H1 (cell line): ENCODE measurements at regions not wholly inside any gene's neighbourhood (a gene's known extent, or its start where the extent isn't known, plus 50 kb on each side); places are given as distances from the start of the nearest gene placed in this dataset.

Experiments
- CEBPB ChIP-seq: IDR thresholded peaks from 2 replicates; pipeline ENCODE4 v1.6.1; 2012; ENCODE audit warnings: low read depth, low read length
- POU5F1 ChIP-seq: IDR thresholded peaks from 2 replicates; pipeline ENCODE4 v1.6.1; 2011; ENCODE audit warnings: low read depth, mild to moderate bottlenecking, low read length, moderate library complexity
- SIN3A ChIP-seq, 2 experiments: IDR thresholded peaks in 1 of 2; conservative IDR thresholded peaks in 1 of 2; 2 replicates each; pipeline ENCODE4 v1.6.1; 2011 to 2012; ENCODE audit warnings: low read length in 2 of 2, improper control_type of control experiment in 1 of 2, low read depth in 1 of 2, mild to moderate bottlenecking in 1 of 2

DNA sequence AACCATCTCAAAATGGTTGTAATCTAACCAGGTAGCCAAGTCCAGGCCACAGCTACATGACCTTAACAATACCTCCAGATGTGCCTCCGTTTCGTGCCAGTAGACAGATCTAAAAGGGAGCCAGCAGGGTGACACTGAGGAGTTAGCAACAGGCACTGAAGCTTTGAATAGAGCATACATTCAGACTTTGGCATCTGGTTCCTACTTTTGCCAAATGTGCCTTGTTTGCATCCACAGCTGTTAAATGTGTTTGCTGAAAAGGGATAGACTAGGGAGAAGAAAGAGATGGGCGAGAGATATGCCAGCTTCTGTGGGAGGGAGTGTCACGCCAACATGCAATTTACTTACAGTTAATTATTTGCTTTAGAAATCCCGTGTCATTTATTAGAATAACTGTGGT, 1433.9 kb upstream of the CADM2 start (continued):
- TF ChIP-seq SIN3A (conservative IDR thresholded peaks at IDR 0.05 in 1 of 2, IDR thresholded peaks at IDR 0.05 in 1 of 2; ENCODE audit: low read depth in 1 of 2, low read length in 2 of 2) (no peak), CEBPB (no peak), POU5F1 (no peak)
